GM12872 (cell line): ENCODE measurements at regions not wholly inside any gene's neighbourhood (a gene's known extent, or its start where the extent isn't known, plus 50 kb on each side); places are given as distances from the start of the nearest gene placed in this dataset.

Source experiments
- CTCF ChIP-seq: IDR thresholded peaks from 3 replicates; pipeline ENCODE4 v1.5.1; 2011; ENCODE audit warnings: low read depth, mild to moderate bottlenecking, low read length, moderate library complexity; ENCODE audit not compliant: insufficient read depth

- TF ChIP-seq CTCF = no peak
These were observed 500.6 kb downstream of the ETS1 start for GRCh38 chr11:128086794-128087193.

DNA sequence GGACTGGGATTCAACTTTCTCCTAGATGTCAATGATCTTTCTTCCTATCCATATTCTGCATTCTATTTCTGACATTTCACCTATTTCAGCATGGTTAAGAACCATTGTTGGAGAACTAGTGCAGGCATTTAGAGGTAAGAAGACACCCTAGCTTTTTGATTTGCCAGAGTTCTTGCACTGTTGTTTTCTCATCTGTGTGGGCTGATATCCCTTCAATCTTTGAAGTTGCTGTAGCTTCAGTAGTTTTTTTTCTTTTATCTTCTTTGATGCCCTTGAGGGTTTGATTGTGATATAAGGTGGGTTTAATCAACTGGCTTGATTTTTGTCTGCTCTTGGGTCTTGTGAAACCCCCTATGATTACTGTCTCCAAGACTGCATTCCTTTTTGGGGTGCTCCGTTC, 502.1 kb downstream of the ETS1 start:
- TF ChIP-seq CTCF = no peak

- TF ChIP-seq CTCF = no peak
These were observed 504.8 kb downstream of the ETS1 start for GRCh38 chr11:128082574-128082973.

DNA sequence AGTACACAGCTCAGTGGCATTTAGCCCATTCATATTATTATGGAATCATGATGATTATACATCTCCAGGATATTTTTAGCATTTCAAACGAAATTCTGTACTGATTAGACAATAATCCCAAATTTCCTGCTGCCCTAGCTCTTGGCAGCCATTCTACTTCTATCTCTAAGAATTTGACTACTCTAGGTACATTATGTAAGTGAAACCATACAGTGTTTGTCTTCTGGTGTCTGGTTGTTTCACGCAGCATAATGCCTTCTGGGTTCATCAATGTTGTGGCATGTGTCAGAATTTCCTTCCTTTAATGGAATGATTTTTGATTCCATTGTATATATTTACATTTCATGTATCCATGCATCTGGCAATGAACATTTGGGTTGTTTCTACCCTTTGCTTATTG, 517.7 kb downstream of the ETS1 start:
- TF ChIP-seq CTCF = no peak

DNA sequence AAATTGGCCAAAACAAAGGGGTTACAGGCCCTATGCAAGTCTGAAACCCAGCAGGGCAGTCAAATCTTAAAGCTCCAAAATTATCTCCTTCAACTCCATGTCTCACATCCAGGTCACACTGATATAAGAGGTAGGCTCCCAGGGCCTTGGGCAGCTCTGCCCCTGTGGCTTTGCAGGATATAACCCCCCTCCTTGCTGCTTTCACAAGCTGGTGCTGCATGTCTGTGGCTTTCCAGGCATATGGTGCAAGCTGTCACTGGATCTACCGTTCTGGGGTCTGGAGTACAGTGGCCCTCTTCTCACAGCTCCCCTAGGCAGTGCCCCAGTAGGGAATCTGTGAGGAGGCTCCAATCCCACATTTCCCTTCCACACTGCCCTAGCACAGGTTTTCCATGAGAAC, 519.6 kb downstream of the ETS1 start:
- TF ChIP-seq CTCF = no peak

- no peak for TF ChIP-seq CTCF
These were observed 521.0 kb downstream of the ETS1 start for GRCh38 chr11:128066399-128066798.

- TF ChIP-seq CTCF = no peak
These were observed 526.0 kb downstream of the ETS1 start for GRCh38 chr11:128061281-128061871.
